ENCODE measurements at regions not wholly inside any gene's neighbourhood (a gene's known extent, or its start where the extent isn't known, plus 50 kb on each side); places are given as distances from the start of the nearest gene placed in this dataset.

DNA sequence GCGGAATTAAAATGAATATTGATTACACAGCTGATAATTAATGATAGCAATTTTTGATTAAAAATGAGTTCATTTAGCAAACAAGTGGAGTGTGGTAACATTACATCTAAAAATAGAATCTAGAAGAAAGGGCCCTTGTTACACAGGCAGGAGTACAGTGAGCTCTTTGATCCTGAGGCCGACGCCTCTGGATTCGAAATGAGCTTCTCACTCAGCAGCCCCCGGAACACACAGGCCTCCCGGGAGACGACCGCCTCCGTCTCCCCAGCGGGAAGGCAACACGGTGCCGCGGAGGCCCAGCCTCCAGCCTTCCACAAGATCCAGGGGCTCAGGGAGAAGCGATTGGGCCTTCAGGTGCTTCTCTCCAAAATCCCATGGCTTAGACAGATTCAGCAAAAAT is 379.1 kb downstream of the BRD1 start:
- Mint-ChIP-seq H3K27me3 (ENCODE audit: insufficient read depth, low read depth, poor library complexity) (peaks cover 27% of the 10 kb centered on the region), H3K27ac (no peak overlapping the region), H3K4me1 (peaks cover 29% of the 10 kb centered on the region), H3K36me3 (ENCODE audit: low read depth) (no peaks in the 10 kb centered on the region), H3K4me3 (no peak overlapping the region), H3K9me3 (no peaks in the 10 kb centered on the region; the same call in 2 of the 3 replicates)
- no peaks in the 10 kb centered on the region for H3K9me2 ChIP-seq (ENCODE audit: insufficient read depth)
- no peaks in the 10 kb centered on the region for H3K27me3 ChIP-seq (ENCODE audit: insufficient read depth)
- DNase-seq (ENCODE audit: low spot score) (no peak), ATAC-seq (no peak)
- no peak overlapping the region for H2AFZ ChIP-seq
- no peaks in the 10 kb centered on the region for H3K79me2 ChIP-seq (replicated peaks; ENCODE audit: insufficient read depth)
- H3K4me1 ChIP-seq (ENCODE audit: insufficient read depth) = no peaks in the 10 kb centered on the region
- TF ChIP-seq NANOG (IDR thresholded peaks at IDR 0.05; ENCODE audit: borderline replicate concordance) = no peak
- TF ChIP-seq, protein P1, sequence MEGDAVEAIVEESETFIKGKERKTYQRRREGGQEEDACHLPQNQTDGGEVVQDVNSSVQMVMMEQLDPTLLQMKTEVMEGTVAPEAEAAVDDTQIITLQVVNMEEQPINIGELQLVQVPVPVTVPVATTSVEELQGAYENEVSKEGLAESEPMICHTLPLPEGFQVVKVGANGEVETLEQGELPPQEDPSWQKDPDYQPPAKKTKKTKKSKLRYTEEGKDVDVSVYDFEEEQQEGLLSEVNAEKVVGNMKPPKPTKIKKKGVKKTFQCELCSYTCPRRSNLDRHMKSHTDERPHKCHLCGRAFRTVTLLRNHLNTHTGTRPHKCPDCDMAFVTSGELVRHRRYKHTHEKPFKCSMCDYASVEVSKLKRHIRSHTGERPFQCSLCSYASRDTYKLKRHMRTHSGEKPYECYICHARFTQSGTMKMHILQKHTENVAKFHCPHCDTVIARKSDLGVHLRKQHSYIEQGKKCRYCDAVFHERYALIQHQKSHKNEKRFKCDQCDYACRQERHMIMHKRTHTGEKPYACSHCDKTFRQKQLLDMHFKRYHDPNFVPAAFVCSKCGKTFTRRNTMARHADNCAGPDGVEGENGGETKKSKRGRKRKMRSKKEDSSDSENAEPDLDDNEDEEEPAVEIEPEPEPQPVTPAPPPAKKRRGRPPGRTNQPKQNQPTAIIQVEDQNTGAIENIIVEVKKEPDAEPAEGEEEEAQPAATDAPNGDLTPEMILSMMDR (conservative IDR thresholded peaks at IDR 0.05; ENCODE audit: low read depth in 2 of 2) = no peak
- no peak for TF ChIP-seq STAT1 (IDR thresholded peaks at IDR 0.05; ENCODE audit: unreplicated experiment)
- TF ChIP-seq, protein P2, sequence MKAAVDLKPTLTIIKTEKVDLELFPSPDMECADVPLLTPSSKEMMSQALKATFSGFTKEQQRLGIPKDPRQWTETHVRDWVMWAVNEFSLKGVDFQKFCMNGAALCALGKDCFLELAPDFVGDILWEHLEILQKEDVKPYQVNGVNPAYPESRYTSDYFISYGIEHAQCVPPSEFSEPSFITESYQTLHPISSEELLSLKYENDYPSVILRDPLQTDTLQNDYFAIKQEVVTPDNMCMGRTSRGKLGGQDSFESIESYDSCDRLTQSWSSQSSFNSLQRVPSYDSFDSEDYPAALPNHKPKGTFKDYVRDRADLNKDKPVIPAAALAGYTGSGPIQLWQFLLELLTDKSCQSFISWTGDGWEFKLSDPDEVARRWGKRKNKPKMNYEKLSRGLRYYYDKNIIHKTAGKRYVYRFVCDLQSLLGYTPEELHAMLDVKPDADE (IDR thresholded peaks at IDR 0.05) = no peak
- no peak for TF ChIP-seq EZH2phosphoT487 (IDR thresholded peaks at IDR 0.05; ENCODE audit: unreplicated experiment)
- TF ChIP-seq ZNF331 (CRISPR knock-in tag; IDR thresholded peaks at IDR 0.05; ENCODE audit: low read depth) = no peak
- no peak for TF ChIP-seq REST (IDR thresholded peaks at IDR 0.05; ENCODE audit: unreplicated experiment)
- no peak for TF ChIP-seq ZNF114 (CRISPR knock-in tag; IDR thresholded peaks at IDR 0.05)
- TF ChIP-seq, protein P3, sequence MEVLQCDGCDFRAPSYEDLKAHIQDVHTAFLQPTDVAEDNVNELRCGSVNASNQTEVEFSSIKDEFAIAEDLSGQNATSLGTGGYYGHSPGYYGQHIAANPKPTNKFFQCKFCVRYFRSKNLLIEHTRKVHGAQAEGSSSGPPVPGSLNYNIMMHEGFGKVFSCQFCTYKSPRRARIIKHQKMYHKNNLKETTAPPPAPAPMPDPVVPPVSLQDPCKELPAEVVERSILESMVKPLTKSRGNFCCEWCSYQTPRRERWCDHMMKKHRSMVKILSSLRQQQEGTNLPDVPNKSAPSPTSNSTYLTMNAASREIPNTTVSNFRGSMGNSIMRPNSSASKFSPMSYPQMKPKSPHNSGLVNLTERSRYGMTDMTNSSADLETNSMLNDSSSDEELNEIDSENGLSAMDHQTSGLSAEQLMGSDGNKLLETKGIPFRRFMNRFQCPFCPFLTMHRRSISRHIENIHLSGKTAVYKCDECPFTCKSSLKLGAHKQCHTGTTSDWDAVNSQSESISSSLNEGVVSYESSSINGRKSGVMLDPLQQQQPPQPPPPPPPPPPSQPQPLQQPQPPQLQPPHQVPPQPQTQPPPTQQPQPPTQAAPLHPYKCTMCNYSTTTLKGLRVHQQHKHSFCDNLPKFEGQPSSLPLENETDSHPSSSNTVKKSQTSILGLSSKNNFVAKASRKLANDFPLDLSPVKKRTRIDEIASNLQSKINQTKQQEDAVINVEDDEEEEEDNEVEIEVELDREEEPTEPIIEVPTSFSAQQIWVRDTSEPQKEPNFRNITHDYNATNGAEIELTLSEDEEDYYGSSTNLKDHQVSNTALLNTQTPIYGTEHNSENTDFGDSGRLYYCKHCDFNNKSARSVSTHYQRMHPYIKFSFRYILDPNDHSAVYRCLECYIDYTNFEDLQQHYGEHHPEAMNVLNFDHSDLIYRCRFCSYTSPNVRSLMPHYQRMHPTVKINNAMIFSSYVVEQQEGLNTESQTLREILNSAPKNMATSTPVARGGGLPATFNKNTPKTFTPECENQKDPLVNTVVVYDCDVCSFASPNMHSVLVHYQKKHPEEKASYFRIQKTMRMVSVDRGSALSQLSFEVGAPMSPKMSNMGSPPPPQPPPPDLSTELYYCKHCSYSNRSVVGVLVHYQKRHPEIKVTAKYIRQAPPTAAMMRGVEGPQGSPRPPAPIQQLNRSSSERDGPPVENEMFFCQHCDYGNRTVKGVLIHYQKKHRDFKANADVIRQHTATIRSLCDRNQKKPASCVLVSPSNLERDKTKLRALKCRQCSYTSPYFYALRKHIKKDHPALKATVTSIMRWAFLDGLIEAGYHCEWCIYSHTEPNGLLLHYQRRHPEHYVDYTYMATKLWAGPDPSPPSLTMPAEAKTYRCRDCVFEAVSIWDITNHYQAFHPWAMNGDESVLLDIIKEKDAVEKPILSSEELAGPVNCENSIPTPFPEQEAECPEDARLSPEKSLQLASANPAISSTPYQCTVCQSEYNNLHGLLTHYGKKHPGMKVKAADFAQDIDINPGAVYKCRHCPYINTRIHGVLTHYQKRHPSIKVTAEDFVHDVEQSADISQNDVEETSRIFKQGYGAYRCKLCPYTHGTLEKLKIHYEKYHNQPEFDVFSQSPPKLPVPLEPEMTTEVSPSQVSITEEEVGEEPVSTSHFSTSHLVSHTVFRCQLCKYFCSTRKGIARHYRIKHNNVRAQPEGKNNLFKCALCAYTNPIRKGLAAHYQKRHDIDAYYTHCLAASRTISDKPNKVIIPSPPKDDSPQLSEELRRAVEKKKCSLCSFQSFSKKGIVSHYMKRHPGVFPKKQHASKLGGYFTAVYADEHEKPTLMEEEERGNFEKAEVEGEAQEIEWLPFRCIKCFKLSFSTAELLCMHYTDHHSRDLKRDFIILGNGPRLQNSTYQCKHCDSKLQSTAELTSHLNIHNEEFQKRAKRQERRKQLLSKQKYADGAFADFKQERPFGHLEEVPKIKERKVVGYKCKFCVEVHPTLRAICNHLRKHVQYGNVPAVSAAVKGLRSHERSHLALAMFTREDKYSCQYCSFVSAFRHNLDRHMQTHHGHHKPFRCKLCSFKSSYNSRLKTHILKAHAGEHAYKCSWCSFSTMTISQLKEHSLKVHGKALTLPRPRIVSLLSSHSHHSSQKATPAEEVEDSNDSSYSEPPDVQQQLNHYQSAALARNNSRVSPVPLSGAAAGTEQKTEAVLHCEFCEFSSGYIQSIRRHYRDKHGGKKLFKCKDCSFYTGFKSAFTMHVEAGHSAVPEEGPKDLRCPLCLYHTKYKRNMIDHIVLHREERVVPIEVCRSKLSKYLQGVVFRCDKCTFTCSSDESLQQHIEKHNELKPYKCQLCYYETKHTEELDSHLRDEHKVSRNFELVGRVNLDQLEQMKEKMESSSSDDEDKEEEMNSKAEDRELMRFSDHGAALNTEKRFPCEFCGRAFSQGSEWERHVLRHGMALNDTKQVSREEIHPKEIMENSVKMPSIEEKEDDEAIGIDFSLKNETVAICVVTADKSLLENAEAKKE (CRISPR knock-in tag; IDR thresholded peaks at IDR 0.05) = no peak
- no peak for TF ChIP-seq JUNB (IDR thresholded peaks at IDR 0.05; ENCODE audit: unreplicated experiment)
- TF ChIP-seq POLR2AphosphoS5 (IDR thresholded peaks at IDR 0.05; ENCODE audit: low read depth) = no peak
- TF ChIP-seq CREB1 (CRISPR knock-in tag; IDR thresholded peaks at IDR 0.05; ENCODE audit: low read depth) = no peak
- TF ChIP-seq EZH2 (IDR thresholded peaks at IDR 0.05; ENCODE audit: low read depth, unreplicated experiment) = no peak
- no peaks in the 10 kb centered on the region for H3K36me3 ChIP-seq (ENCODE audit: insufficient read depth)
- no peak overlapping the region for H3K27ac ChIP-seq (ENCODE audit: low read depth)
- no peak overlapping the region for H3K4me3 ChIP-seq
- H4K20me1 ChIP-seq (replicated peaks; ENCODE audit: insufficient read depth) = no peaks in the 10 kb centered on the region
- no peaks in the 10 kb centered on the region for H3F3A ChIP-seq (replicated peaks; ENCODE audit: low read depth)
- H3K4me2 ChIP-seq = no peak overlapping the region

Data from GM23338 (cell line).